HEK293 (cell line): ENCODE measurements at regions not wholly inside any gene's neighbourhood (a gene's known extent, or its start where the extent isn't known, plus 50 kb on each side); places are given as distances from the start of the nearest gene placed in this dataset.

Source experiments
- CTCF ChIA-PET: fragments of 350-600 bp; formaldehyde crosslinking; extraction: SDS; loops from one replicate; lab custom pipeline; 2021; ENCODE audit warnings: antibody characterized with exemption; lab: Yijun Ruan, JAX
- POLR2A ChIA-PET: fragments of 300-600 bp; formaldehyde crosslinking; extraction: SDS; loops from one replicate; lab custom pipeline; 2020; ENCODE audit warnings: antibody characterized with exemption, inconsistent platforms; lab: Yijun Ruan, JAX
- H3K27ac ChIP-seq: fragments of 200-500 bp; sonication (Bioruptor generic); 2 replicates; pipeline ENCODE4 v1.5.1; 2014; ENCODE audit warnings: low read depth, low read length, control low read depth, inconsistent platforms; ENCODE audit errors: extremely low read depth
- H3K36me3 ChIP-seq, 2 experiments: fragments of 200-500 bp in 1 of 2; sonication (Bioruptor generic) in 1 of 2; 1 replicate in 1 of 2; 2 replicates in 1 of 2; pipeline ENCODE4 v1.5.1; 2014 to 2017; ENCODE audit warnings: inconsistent platforms in 2 of 2, low read length in 2 of 2; ENCODE audit not compliant: control insufficient read depth in 2 of 2, insufficient read depth in 1 of 2
- H3K4me1 ChIP-seq: fragments of 200-500 bp; sonication (Bioruptor generic); 2 replicates; pipeline ENCODE4 v1.5.1; 2014; ENCODE audit warnings: mild to moderate bottlenecking, low read length, inconsistent platforms; ENCODE audit not compliant: control insufficient read depth, insufficient read depth
- H3K4me3 ChIP-seq: 2 replicates; pipeline ENCODE4 v1.5.1; 2011; ENCODE audit warnings: low read depth, mild to moderate bottlenecking, control low read depth, low read length, moderate library complexity
- H3K9me3 ChIP-seq: fragments of 200-500 bp; sonication (Bioruptor generic); 2 replicates; pipeline ENCODE4 v1.5.1; 2014; ENCODE audit warnings: low read depth, low read length, inconsistent platforms; ENCODE audit not compliant: control insufficient read depth, insufficient read depth
- EGR2 ChIP-seq: fragments of 450-650 bp; formaldehyde crosslinking; IDR thresholded peaks from 2 replicates; pipeline ENCODE4 v1.5.1; 2016; ENCODE audit warnings: low read depth, missing biosample characterization, missing genetic modification characterization
- GLIS2 ChIP-seq: fragments of 450-650 bp; formaldehyde crosslinking; IDR thresholded peaks from 2 replicates; pipeline ENCODE4 v1.5.1; 2016; ENCODE audit warnings: missing biosample characterization, missing genetic modification characterization
- HOXC10 ChIP-seq: sonication (generic); formaldehyde crosslinking; IDR thresholded peaks from 2 replicates; pipeline ENCODE4 v1.8.1; 2023; ENCODE audit warnings: mild to moderate bottlenecking, missing genetic modification reagents
- SCRT2 ChIP-seq: fragments of 450-650 bp; formaldehyde crosslinking; IDR thresholded peaks from 2 replicates; pipeline ENCODE4 v1.5.1; 2016; ENCODE audit warnings: missing biosample characterization, missing genetic modification characterization
- YY1 ChIP-seq: fragments of 450-650 bp; formaldehyde crosslinking; IDR thresholded peaks from 2 replicates; pipeline ENCODE4 v1.5.1; 2018; ENCODE audit warnings: missing biosample characterization, missing genetic modification characterization
- ZFP69B ChIP-seq: fragments of 450-650 bp; formaldehyde crosslinking; IDR thresholded peaks from 2 replicates; pipeline ENCODE4 v1.5.1; 2016; ENCODE audit warnings: missing biosample characterization, missing genetic modification characterization
- ZNF140 ChIP-seq: fragments of 450-650 bp; formaldehyde crosslinking; IDR thresholded peaks from 2 replicates; pipeline ENCODE4 v1.5.1; 2016; ENCODE audit warnings: missing biosample characterization, missing genetic modification characterization
- ZNF302 ChIP-seq: fragments of 450-650 bp; formaldehyde crosslinking; IDR thresholded peaks from 2 replicates; pipeline ENCODE4 v1.5.1; 2016; ENCODE audit warnings: missing biosample characterization, missing genetic modification characterization, low read depth
- ZNF48 ChIP-seq: fragments of 450-650 bp; formaldehyde crosslinking; IDR thresholded peaks from 2 replicates; pipeline ENCODE4 v1.5.1; 2016; ENCODE audit warnings: missing biosample characterization, missing genetic modification characterization
- ZNF544 ChIP-seq: fragments of 450-650 bp; formaldehyde crosslinking; IDR thresholded peaks from 2 replicates; pipeline ENCODE4 v1.5.0; 2017; ENCODE audit warnings: missing biosample characterization, missing genetic modification characterization
- ZNF555 ChIP-seq: fragments of 450-650 bp; formaldehyde crosslinking; conservative IDR thresholded peaks from 2 replicates; pipeline ENCODE4 v1.5.1; 2017; ENCODE audit warnings: missing biosample characterization, mild to moderate bottlenecking, missing genetic modification characterization, inconsistent platforms
- ZNF596 ChIP-seq: fragments of 450-650 bp; IDR thresholded peaks from 2 replicates; pipeline ENCODE4 v1.5.0; 2018; ENCODE audit warnings: missing biosample characterization, mild to moderate bottlenecking, missing genetic modification characterization, moderate library complexity
- ZNF621 ChIP-seq: fragments of 450-650 bp; formaldehyde crosslinking; IDR thresholded peaks from 2 replicates; pipeline ENCODE4 v1.5.1; 2017; ENCODE audit warnings: missing biosample characterization, missing genetic modification characterization
- ZNF785 ChIP-seq: fragments of 450-650 bp; formaldehyde crosslinking; IDR thresholded peaks from 2 replicates; pipeline ENCODE4 v1.5.1; 2016; ENCODE audit warnings: missing biosample characterization, missing genetic modification characterization
- TF ChIP-seq, protein P1 (sequence below): fragments of 450-650 bp; formaldehyde crosslinking; IDR thresholded peaks from 2 replicates; pipeline ENCODE4 v1.5.1; 2016; ENCODE audit warnings: missing biosample characterization, missing genetic modification characterization, borderline replicate concordance
- TF ChIP-seq, protein P2 (sequence below): fragments of 450-650 bp; formaldehyde crosslinking; IDR thresholded peaks from 2 replicates; pipeline ENCODE4 v1.5.1; 2016; ENCODE audit warnings: missing biosample characterization, missing genetic modification characterization
- TF ChIP-seq, protein P3 (sequence below): fragments of 450-650 bp; IDR thresholded peaks from 2 replicates; pipeline ENCODE4 v1.5.1; 2018; ENCODE audit warnings: missing biosample characterization, mild to moderate bottlenecking, missing genetic modification characterization

GRCh38 chr1:187624812-187625545, 796.2 kb downstream of the PLA2G4A start:
- ChIA-PET CTCF (interaction anchor here (0.6 kb wide), 1 partner anchor 14 kb away, joined by 3 read pairs; no protein-coding TSS in a partner anchor), POLR2A (no interaction called here)
- Histone ChIP-seq H3K4me3 (no peak overlapping the region), H3K36me3 (no peaks in the 10 kb centered on the region), H3K4me1 (no peaks in the 10 kb centered on the region), H3K27ac (no peak overlapping the region), H3K9me3 (no peaks in the 10 kb centered on the region)
- TF ChIP-seq ZNF140 (tag by site-specific recombination) (no peak), ZNF544 (tag by site-specific recombination) (no peak), ZNF785 (tag by site-specific recombination) (no peak), ZNF302 (no peak), ZNF555 (tag by site-specific recombination) (no peak), ZNF48 (tag by site-specific recombination) (no peak), GLIS2 (no peak), HOXC10 (CRISPR knock-in tag) (no peak), ZFP69B (no peak), EGR2 (no peak), SCRT2 (tag by site-specific recombination) (no peak), ZNF596 (tag by site-specific recombination) (no peak), ZNF621 (no peak), YY1 (tag by site-specific recombination) (no peak)
- TF ChIP-seq, protein P1, sequence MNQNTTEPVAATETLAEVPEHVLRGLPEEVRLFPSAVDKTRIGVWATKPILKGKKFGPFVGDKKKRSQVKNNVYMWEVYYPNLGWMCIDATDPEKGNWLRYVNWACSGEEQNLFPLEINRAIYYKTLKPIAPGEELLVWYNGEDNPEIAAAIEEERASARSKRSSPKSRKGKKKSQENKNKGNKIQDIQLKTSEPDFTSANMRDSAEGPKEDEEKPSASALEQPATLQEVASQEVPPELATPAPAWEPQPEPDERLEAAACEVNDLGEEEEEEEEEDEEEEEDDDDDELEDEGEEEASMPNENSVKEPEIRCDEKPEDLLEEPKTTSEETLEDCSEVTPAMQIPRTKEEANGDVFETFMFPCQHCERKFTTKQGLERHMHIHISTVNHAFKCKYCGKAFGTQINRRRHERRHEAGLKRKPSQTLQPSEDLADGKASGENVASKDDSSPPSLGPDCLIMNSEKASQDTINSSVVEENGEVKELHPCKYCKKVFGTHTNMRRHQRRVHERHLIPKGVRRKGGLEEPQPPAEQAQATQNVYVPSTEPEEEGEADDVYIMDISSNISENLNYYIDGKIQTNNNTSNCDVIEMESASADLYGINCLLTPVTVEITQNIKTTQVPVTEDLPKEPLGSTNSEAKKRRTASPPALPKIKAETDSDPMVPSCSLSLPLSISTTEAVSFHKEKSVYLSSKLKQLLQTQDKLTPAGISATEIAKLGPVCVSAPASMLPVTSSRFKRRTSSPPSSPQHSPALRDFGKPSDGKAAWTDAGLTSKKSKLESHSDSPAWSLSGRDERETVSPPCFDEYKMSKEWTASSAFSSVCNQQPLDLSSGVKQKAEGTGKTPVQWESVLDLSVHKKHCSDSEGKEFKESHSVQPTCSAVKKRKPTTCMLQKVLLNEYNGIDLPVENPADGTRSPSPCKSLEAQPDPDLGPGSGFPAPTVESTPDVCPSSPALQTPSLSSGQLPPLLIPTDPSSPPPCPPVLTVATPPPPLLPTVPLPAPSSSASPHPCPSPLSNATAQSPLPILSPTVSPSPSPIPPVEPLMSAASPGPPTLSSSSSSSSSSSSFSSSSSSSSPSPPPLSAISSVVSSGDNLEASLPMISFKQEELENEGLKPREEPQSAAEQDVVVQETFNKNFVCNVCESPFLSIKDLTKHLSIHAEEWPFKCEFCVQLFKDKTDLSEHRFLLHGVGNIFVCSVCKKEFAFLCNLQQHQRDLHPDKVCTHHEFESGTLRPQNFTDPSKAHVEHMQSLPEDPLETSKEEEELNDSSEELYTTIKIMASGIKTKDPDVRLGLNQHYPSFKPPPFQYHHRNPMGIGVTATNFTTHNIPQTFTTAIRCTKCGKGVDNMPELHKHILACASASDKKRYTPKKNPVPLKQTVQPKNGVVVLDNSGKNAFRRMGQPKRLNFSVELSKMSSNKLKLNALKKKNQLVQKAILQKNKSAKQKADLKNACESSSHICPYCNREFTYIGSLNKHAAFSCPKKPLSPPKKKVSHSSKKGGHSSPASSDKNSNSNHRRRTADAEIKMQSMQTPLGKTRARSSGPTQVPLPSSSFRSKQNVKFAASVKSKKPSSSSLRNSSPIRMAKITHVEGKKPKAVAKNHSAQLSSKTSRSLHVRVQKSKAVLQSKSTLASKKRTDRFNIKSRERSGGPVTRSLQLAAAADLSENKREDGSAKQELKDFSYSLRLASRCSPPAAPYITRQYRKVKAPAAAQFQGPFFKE, result no peak
- TF ChIP-seq, protein P2, sequence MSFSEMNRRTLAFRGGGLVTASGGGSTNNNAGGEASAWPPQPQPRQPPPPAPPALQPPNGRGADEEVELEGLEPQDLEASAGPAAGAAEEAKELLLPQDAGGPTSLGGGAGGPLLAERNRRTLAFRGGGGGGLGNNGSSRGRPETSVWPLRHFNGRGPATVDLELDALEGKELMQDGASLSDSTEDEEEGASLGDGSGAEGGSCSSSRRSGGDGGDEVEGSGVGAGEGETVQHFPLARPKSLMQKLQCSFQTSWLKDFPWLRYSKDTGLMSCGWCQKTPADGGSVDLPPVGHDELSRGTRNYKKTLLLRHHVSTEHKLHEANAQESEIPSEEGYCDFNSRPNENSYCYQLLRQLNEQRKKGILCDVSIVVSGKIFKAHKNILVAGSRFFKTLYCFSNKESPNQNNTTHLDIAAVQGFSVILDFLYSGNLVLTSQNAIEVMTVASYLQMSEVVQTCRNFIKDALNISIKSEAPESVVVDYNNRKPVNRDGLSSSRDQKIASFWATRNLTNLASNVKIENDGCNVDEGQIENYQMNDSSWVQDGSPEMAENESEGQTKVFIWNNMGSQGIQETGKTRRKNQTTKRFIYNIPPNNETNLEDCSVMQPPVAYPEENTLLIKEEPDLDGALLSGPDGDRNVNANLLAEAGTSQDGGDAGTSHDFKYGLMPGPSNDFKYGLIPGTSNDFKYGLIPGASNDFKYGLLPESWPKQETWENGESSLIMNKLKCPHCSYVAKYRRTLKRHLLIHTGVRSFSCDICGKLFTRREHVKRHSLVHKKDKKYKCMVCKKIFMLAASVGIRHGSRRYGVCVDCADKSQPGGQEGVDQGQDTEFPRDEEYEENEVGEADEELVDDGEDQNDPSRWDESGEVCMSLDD (tag by site-specific recombination), result no peak
- TF ChIP-seq, protein P3, sequence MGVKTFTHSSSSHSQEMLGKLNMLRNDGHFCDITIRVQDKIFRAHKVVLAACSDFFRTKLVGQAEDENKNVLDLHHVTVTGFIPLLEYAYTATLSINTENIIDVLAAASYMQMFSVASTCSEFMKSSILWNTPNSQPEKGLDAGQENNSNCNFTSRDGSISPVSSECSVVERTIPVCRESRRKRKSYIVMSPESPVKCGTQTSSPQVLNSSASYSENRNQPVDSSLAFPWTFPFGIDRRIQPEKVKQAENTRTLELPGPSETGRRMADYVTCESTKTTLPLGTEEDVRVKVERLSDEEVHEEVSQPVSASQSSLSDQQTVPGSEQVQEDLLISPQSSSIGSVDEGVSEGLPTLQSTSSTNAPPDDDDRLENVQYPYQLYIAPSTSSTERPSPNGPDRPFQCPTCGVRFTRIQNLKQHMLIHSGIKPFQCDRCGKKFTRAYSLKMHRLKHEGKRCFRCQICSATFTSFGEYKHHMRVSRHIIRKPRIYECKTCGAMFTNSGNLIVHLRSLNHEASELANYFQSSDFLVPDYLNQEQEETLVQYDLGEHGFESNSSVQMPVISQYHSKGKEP, result no peak
